A549 (cell line): ENCODE measurements at regions not wholly inside any gene's neighbourhood (a gene's known extent, or its start where the extent isn't known, plus 50 kb on each side); places are given as distances from the start of the nearest gene placed in this dataset.

Source experiments
- BCL3 ChIP-seq: fragments of >200 bp; sonication (Bioruptor Twin); formaldehyde crosslinking; IDR thresholded peaks from 3 replicates; pipeline ENCODE4 v1.6.1; 2016
- EHMT2 ChIP-seq: fragments of 200-600 bp; sonication (generic); IDR thresholded peaks from 2 replicates; pipeline ENCODE4 v1.6.1; 2016; ENCODE audit warnings: antibody characterized with exemption, low read depth, mild to moderate bottlenecking, moderate library complexity
- HMGXB4 ChIP-seq: fragments of 250-450 bp; sonication (Bioruptor Pico); IDR thresholded peaks from 2 replicates; pipeline ENCODE4 v1.5.0; 2021; ENCODE audit warnings: mild to moderate bottlenecking, moderate library complexity, borderline replicate concordance
- HOXB5 ChIP-seq: fragments of 250-450 bp; sonication (Bioruptor Pico); IDR thresholded peaks from 2 replicates; pipeline ENCODE4 v1.5.0; 2020; ENCODE audit warnings: mild to moderate bottlenecking, moderate library complexity
- MAFK ChIP-seq: fragments of 450-650 bp; IDR thresholded peaks from 2 replicates; pipeline ENCODE4 v1.6.1; 2014; ENCODE audit not compliant: partially characterized antibody
- MAZ ChIP-seq: fragments of 150-350 bp; IDR thresholded peaks from 2 replicates; pipeline ENCODE4 v1.6.1; 2014; ENCODE audit warnings: antibody characterized with exemption, low read depth, low read length, borderline replicate concordance
- POLR2A ChIP-seq: IDR thresholded peaks from 2 replicates; pipeline ENCODE4 v1.6.1; 2012; ENCODE audit warnings: mild to moderate bottlenecking, low read length
- RARB ChIP-seq: fragments of 250-450 bp; sonication (Bioruptor Pico); IDR thresholded peaks from 2 replicates; pipeline ENCODE4 v1.8.0; 2021; ENCODE audit warnings: mild to moderate bottlenecking, moderate library complexity
- RFX5 ChIP-seq: fragments of 450-650 bp; IDR thresholded peaks from 2 replicates; pipeline ENCODE4 v1.7.1; 2014; ENCODE audit warnings: antibody characterized with exemption, mild to moderate bottlenecking, moderate library complexity
- SREBF2 ChIP-seq: fragments of 450-650 bp; IDR thresholded peaks from 2 replicates; pipeline ENCODE4 v1.6.1; 2014; ENCODE audit warnings: mild to moderate bottlenecking, moderate library complexity
- ZC3H11A ChIP-seq: fragments of 450-650 bp; IDR thresholded peaks from 2 replicates; pipeline ENCODE4 v1.6.1; 2014; ENCODE audit warnings: antibody characterized with exemption, mild to moderate bottlenecking
- TF ChIP-seq, protein P1 (sequence below): IDR thresholded peaks from 2 replicates; pipeline ENCODE4 v1.6.1; 2012
- TF ChIP-seq, protein P2 (sequence below): fragments of >200 bp; sonication (Bioruptor Twin); formaldehyde crosslinking; IDR thresholded peaks from 3 replicates; pipeline ENCODE4 v1.5.1; 2016

GRCh38 chr2:49813208-49813607 lies 658.9 kb upstream of the FSHR start:
- TF ChIP-seq, protein P1, sequence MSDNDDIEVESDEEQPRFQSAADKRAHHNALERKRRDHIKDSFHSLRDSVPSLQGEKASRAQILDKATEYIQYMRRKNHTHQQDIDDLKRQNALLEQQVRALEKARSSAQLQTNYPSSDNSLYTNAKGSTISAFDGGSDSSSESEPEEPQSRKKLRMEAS: no peak
- TF ChIP-seq, protein P2, sequence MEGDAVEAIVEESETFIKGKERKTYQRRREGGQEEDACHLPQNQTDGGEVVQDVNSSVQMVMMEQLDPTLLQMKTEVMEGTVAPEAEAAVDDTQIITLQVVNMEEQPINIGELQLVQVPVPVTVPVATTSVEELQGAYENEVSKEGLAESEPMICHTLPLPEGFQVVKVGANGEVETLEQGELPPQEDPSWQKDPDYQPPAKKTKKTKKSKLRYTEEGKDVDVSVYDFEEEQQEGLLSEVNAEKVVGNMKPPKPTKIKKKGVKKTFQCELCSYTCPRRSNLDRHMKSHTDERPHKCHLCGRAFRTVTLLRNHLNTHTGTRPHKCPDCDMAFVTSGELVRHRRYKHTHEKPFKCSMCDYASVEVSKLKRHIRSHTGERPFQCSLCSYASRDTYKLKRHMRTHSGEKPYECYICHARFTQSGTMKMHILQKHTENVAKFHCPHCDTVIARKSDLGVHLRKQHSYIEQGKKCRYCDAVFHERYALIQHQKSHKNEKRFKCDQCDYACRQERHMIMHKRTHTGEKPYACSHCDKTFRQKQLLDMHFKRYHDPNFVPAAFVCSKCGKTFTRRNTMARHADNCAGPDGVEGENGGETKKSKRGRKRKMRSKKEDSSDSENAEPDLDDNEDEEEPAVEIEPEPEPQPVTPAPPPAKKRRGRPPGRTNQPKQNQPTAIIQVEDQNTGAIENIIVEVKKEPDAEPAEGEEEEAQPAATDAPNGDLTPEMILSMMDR: no peak
- TF ChIP-seq RFX5 (no peak), RARB (CRISPR knock-in tag) (no peak), HMGXB4 (CRISPR knock-in tag) (no peak), MAFK (no peak), HOXB5 (no peak), BCL3 (no peak), MAZ (no peak), POLR2A (no peak), SREBF2 (no peak), EHMT2 (no peak), ZC3H11A (no peak)
